AG04450 (cell line): ENCODE measurements at regions not wholly inside any gene's neighbourhood (a gene's known extent, or its start where the extent isn't known, plus 50 kb on each side); places are given as distances from the start of the nearest gene placed in this dataset.

Experiments used
- CTCF ChIA-PET: fragments of 300-600, 350-600 bp; formaldehyde crosslinking; extraction: SDS; loops from one replicate; lab custom pipeline; 2022; ENCODE audit warnings: antibody characterized with exemption, inconsistent platforms; lab: Charles Lee
- POLR2A ChIA-PET: fragments of 350-600 bp; formaldehyde crosslinking; extraction: SDS; loops from one replicate; lab custom pipeline; 2021; ENCODE audit warnings: antibody characterized with exemption, inconsistent platforms; lab: Yijun Ruan, JAX
- DNase-seq: peaks from one replicate; pipeline ENCODE4 v3.0.0-alpha.2; 2011; ENCODE audit warnings: low read depth, low spot score
- H3K27ac ChIP-seq: one replicate; pipeline ENCODE4 v1.5.1; 2012; ENCODE audit warnings: low read depth, low read length, control low read depth
- H3K27me3 ChIP-seq: one replicate; pipeline ENCODE4 v1.6.0; 2012; ENCODE audit warnings: low read length; ENCODE audit not compliant: control insufficient read depth, insufficient read depth
- H3K4me3 ChIP-seq: 2 replicates; pipeline ENCODE4 v1.5.1; 2011; ENCODE audit warnings: mild to moderate bottlenecking, low read depth, low read length, control low read depth
- H3K9me3 ChIP-seq: 2 replicates; pipeline ENCODE4 v1.5.1; 2012; ENCODE audit warnings: low read length; ENCODE audit not compliant: control insufficient read depth, insufficient read depth
- TF ChIP-seq, protein P1 (sequence below): IDR thresholded peaks from 2 replicates; pipeline ENCODE4 v1.5.1; 2011; ENCODE audit warnings: low read depth, low read length, control low read depth, inconsistent platforms

DNA sequence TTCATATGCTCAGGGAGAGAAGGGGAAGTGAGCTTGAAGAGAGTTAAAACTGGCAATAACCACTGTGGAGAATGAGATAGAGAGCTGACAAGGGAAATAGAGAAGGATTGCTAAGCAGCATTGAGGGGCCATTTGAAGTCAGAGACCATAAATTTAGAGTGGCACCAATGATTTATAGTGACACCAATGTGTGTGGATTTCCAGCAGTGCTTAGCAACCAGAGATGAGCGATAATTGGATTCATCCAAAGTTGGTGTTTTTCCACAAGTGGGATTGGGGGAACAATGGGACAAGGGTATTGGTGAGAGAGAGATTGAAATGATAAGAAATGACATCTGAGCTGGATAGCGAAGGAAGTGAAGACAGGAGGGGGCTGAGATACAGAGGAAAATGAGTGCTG is 114.1 kb downstream of the C1orf94 start:
- POLR2A ChIA-PET = no interaction called here
- CTCF ChIA-PET = interaction anchor here (0.9 kb wide), 1 partner anchor 12 kb away, joined by 3 read pairs; no protein-coding TSS in a partner anchor
- TF ChIP-seq, protein P1, sequence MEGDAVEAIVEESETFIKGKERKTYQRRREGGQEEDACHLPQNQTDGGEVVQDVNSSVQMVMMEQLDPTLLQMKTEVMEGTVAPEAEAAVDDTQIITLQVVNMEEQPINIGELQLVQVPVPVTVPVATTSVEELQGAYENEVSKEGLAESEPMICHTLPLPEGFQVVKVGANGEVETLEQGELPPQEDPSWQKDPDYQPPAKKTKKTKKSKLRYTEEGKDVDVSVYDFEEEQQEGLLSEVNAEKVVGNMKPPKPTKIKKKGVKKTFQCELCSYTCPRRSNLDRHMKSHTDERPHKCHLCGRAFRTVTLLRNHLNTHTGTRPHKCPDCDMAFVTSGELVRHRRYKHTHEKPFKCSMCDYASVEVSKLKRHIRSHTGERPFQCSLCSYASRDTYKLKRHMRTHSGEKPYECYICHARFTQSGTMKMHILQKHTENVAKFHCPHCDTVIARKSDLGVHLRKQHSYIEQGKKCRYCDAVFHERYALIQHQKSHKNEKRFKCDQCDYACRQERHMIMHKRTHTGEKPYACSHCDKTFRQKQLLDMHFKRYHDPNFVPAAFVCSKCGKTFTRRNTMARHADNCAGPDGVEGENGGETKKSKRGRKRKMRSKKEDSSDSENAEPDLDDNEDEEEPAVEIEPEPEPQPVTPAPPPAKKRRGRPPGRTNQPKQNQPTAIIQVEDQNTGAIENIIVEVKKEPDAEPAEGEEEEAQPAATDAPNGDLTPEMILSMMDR = no peak
- Histone ChIP-seq H3K9me3 (no peaks in the 10 kb centered on the region), H3K4me3 (no peak overlapping the region), H3K27me3 (no peaks in the 10 kb centered on the region), H3K27ac (no peak overlapping the region)
- no peak for DNase-seq

DNA sequence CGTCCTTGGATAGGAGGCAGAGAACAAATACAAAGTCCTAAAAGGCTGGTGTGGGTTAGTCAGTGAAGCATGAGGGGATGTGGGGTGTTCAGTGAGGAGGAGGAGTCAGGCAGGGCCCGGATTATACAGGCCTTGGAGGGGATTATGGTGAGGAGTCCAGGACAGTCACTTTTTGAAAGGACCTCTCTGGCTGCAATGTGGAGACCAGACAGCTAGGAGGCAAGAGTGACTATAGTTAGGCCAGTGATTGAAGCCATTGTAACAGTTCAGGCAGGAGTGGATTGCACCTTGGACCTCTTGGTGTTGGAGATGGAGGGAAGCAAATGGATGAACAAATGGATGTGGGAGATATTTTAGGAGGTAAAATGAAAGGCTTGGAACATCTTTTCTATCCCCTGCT is 115.8 kb downstream of the C1orf94 start:
- no peaks in the 10 kb centered on the region for H3K27me3 ChIP-seq
- TF ChIP-seq, protein P1 = 0 out of 2 replicates have a peak, but pooled peaks have one; percentile 14
- POLR2A ChIA-PET = no interaction called here

DNA sequence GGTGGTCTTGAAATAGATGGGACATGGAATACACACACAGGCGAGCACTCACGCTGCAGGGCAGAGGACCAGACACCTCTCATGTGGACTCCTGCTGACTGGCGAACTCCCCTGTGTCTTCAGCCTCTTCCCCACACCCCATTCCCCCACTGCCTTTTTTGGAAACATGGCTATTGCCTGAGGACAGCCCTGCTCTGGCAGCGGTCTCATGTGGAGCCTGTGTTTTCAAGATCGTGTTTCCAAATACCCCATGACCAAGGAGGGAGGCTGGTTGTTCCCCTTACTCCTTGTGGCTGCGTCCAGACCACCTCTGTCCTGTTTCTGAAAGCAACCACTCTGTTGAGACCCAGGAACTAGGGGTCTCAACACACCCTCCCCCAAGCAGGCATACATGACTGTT is 119.4 kb downstream of the C1orf94 start:
- TF ChIP-seq, protein P1 = no peak
- POLR2A ChIA-PET = no interaction called here
- CTCF ChIA-PET = no interaction called here
- no peak overlapping the region for H3K27ac ChIP-seq
- H3K9me3 ChIP-seq = no peaks in the 10 kb centered on the region
- no peaks in the 10 kb centered on the region for H3K27me3 ChIP-seq
- DNase-seq = no peak
- H3K4me3 ChIP-seq = no peak overlapping the region

More for the DNA sequence above, 115.8 kb downstream of the C1orf94 start:
- no peak overlapping the region for H3K4me3 ChIP-seq
- CTCF ChIA-PET = no interaction called here
- H3K27ac ChIP-seq = no peak overlapping the region
- H3K9me3 ChIP-seq = no peaks in the 10 kb centered on the region
- no peak for DNase-seq

DNA sequence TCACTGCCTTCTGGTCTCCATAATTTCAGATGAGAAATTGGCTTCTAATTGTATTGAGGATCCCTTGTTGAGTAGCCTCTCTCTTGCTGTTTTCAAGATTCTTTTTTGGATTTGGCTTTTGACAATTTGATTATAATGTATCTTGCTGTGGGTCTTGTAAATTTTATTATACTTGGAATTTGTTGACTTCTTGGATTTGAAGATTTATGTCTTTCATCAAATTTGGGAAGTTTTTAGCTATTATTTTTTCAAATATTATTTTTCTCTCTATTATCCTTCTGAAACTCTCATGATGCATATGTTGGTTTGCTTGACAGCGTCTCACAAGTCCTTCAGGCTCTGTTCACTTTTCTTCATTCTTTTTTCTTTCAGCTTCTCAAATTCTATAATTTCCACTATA is 126.1 kb downstream of the C1orf94 start:
- Histone ChIP-seq H3K27me3 (no peaks in the 10 kb centered on the region), H3K27ac (no peak overlapping the region), H3K4me3 (no peak overlapping the region), H3K9me3 (no peaks in the 10 kb centered on the region)
- TF ChIP-seq, protein P1 = no peak
- ChIA-PET POLR2A (no interaction called here), CTCF (interaction anchor here (0.7 kb wide), 2 partner anchors 12 to 567 kb away, joined by 3 read pairs; no protein-coding TSS in a partner anchor)
- no peak for DNase-seq

DNA sequence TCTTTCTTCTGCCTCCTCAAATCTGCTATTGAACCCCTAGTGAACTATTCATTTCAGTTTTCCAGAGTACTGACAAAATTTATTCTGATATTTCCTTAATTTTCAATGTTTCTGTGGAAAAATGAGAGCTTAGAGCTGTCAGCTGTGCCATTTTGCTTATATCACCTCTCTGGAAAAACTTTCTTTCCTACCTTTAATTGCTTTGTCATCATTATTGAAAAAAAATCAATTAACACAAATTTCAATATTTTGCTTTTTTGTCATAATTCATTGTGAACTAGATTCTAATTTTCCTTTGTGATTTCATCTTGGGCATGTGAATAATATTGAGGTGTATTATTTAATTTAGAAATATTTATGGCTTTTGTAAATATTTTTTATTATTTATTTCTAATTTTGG is 126.5 kb downstream of the C1orf94 start:
- TF ChIP-seq, protein P1 = no peak
- Histone ChIP-seq H3K27me3 (no peaks in the 10 kb centered on the region), H3K27ac (no peak overlapping the region), H3K4me3 (no peak overlapping the region), H3K9me3 (no peaks in the 10 kb centered on the region)
- POLR2A ChIA-PET = no interaction called here
- no peak for DNase-seq
- CTCF ChIA-PET = interaction anchor here (0.7 kb wide), 1 partner anchor 567 kb away, joined by 3 read pairs; no protein-coding TSS in a partner anchor
